ENCODE measurements at regions not wholly inside any gene's neighbourhood (a gene's known extent, or its start where the extent isn't known, plus 50 kb on each side); places are given as distances from the start of the nearest gene placed in this dataset.

DNA sequence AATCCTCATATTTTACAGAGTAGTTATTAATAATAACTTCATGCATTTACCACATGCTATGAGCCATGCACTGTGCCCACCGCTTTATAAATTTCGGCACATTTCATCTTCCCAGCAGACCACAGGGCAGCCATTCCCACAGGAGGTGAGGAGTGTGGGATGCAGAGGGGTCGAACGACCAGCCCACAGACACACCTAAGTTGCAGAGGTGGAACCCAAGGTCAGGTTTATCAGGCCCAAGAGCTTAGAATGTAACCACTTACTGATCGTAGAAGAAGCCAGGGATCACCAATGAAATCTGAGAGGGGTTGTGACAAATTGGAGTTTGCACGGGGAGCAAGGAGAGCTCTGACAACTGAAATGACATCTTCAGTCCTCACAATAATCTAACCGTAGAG is 303.0 kb upstream of the MSX2 start:
- H3K4me3 ChIP-seq (replicated peaks in 1 of 2; ENCODE audit: low read depth in 1 of 2, low read length in 2 of 2) = no peak overlapping the region
- TF ChIP-seq ZBTB33 (IDR thresholded peaks at IDR 0.05; ENCODE audit: extremely low read depth, insufficient replicate concordance, low read length) = no peak
- TF ChIP-seq YY1 (IDR thresholded peaks at IDR 0.05; ENCODE audit: extremely low read depth, insufficient replicate concordance, low read depth, low read length) = no peak
- TF ChIP-seq, protein P1, sequence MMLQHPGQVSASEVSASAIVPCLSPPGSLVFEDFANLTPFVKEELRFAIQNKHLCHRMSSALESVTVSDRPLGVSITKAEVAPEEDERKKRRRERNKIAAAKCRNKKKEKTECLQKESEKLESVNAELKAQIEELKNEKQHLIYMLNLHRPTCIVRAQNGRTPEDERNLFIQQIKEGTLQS (IDR thresholded peaks at IDR 0.05) = no peak
- no peak for TF ChIP-seq SRF (IDR thresholded peaks at IDR 0.05; ENCODE audit: low read depth)
- TF ChIP-seq CTCF (IDR thresholded peaks at IDR 0.05 in 2 of 3, conservative IDR thresholded peaks at IDR 0.05 in 1 of 3; ENCODE audit: borderline replicate concordance in 1 of 3, insufficient read depth in 1 of 3, low read depth in 2 of 3, low read length in 2 of 3) = no peak
- H3K36me3 ChIP-seq (ENCODE audit: control insufficient read depth in 1 of 2, insufficient read depth in 2 of 2, low read length in 2 of 2) = no peaks in the 10 kb centered on the region
- no TSS peak for BruUV-seq (replicated peaks)
- H3K27ac ChIP-seq (ENCODE audit: low read depth, low read length) = no peak overlapping the region
- H3K9me3 ChIP-seq (ENCODE audit: control insufficient read depth in 1 of 2, insufficient read depth in 1 of 2, low read depth in 1 of 2, low read length in 2 of 2) = no peaks in the 10 kb centered on the region
- ATAC-seq (no peak), DNase-seq (ENCODE audit: low read depth, low spot score) (no peak)
- peaks cover 14 to 18% of the 10 kb centered on the region in 2 experiments for H3K4me1 ChIP-seq (ENCODE audit: control insufficient read depth in 1 of 2, insufficient read depth in 2 of 2, low read length in 2 of 2)
- H2AFZ ChIP-seq (ENCODE audit: low read depth, low read length, poor library complexity, severe bottlenecking) = no peak overlapping the region
- H3K27me3 ChIP-seq (ENCODE audit: insufficient read depth, low read length) = no peaks in the 10 kb centered on the region; the same call in 1 of the 2 replicates
- H4K20me1 ChIP-seq (ENCODE audit: insufficient read depth) = no peaks in the 10 kb centered on the region
- H3K79me2 ChIP-seq (ENCODE audit: insufficient read depth, low read length) = no peaks in the 10 kb centered on the region
- ChIA-PET POLR2A (no interaction called here), RAD21 (ENCODE audit: low non-redundant PET in 1 of 2, low total read pairs in 2 of 2, uncharacterized antibody in 2 of 2, unreplicated experiment in 2 of 2) (no interaction called here), CTCF (interaction anchor here (3.0 kb wide), 1 partner anchor 372 kb away, joined by 27 read pairs; no protein-coding TSS in a partner anchor)
- no peak overlapping the region for H3K4me2 ChIP-seq (ENCODE audit: low read length)
- no peak overlapping the region for H3K9ac ChIP-seq (ENCODE audit: low read length)
- intact Hi-C loops (cut with micrococcal nuclease) = loop anchor here (10.0 kb wide), 1 partner anchor 103 kb away; no protein-coding TSS in a partner anchor
- no peaks in the 10 kb centered on the region for H3K9me2 ChIP-seq (ENCODE audit: insufficient read depth)

Measured in HCT116 (cell line).